H1 (cell line): ENCODE measurements at regions not wholly inside any gene's neighbourhood (a gene's known extent, or its start where the extent isn't known, plus 50 kb on each side); places are given as distances from the start of the nearest gene placed in this dataset.

ENCODE experiments used
- CTCF ChIA-PET: fragments of 300-600 bp; sonication (Branson Sonifier 250); formaldehyde crosslinking; loops from one replicate; lab custom pipeline; 2021; ENCODE audit not compliant: partially characterized antibody; lab: Charles Lee
- POLR2A ChIA-PET: fragments of 300-600 bp; sonication (Branson Sonifier 250); formaldehyde crosslinking; loops from one replicate; lab custom pipeline; 2021; ENCODE audit warnings: inconsistent platforms; ENCODE audit not compliant: partially characterized antibody; lab: Charles Lee
- DNase-seq, 2 experiments: peaks; one replicate each; pipeline versions ENCODE4 v3.0.0 to v3.0.0-alpha.2; 2010 to 2022; ENCODE audit warnings: low spot score in 2 of 2, low read depth in 1 of 2, mixed read lengths in 1 of 2
- FAIRE-seq: peaks from 2 replicates; lab custom pipeline; 2011; peaks lifted over from hg19 to GRCh38; lab: Jason Lieb, UNC
- H2AFZ ChIP-seq: 2 replicates; pipeline ENCODE4 v1.8.1; 2012; ENCODE audit warnings: low read length, inconsistent platforms
- H2AK5ac ChIP-seq: 2 replicates; pipeline ENCODE4 v1.6.1; 2013; ENCODE audit warnings: low read depth, low read length
- H2BK120ac ChIP-seq: replicated peaks from 2 replicates; pipeline ENCODE3; 2013; ENCODE audit warnings: low read depth, low read length, inconsistent platforms
- H2BK12ac ChIP-seq: 2 replicates; pipeline ENCODE4 v1.6.1; 2013; ENCODE audit warnings: low read depth, low read length
- H2BK15ac ChIP-seq: 2 replicates; pipeline ENCODE4 v1.6.1; 2013; ENCODE audit warnings: low read length
- H2BK20ac ChIP-seq: 2 replicates; pipeline ENCODE4 v1.6.1; 2013; ENCODE audit warnings: low read length
- H2BK5ac ChIP-seq: 2 replicates; pipeline ENCODE4 v1.6.1; 2013; ENCODE audit warnings: low read depth, low read length
- H3K14ac ChIP-seq: 2 replicates; pipeline ENCODE4 v1.6.1; 2013; ENCODE audit warnings: inconsistent platforms; ENCODE audit not compliant: insufficient read length
- H3K18ac ChIP-seq: 2 replicates; pipeline ENCODE4 v1.6.1; 2013; ENCODE audit warnings: low read length; ENCODE audit errors: extremely low read depth
- H3K23ac ChIP-seq: 2 replicates; pipeline ENCODE4 v1.6.1; 2013; ENCODE audit warnings: inconsistent platforms; ENCODE audit not compliant: insufficient read length
- H3K23me2 ChIP-seq: 2 replicates; pipeline ENCODE4 v1.6.1; 2013; ENCODE audit warnings: low read depth, low read length
- H3K27ac ChIP-seq: 2 replicates; pipeline ENCODE4 v1.6.1; 2011; ENCODE audit warnings: low read depth, low read length, inconsistent platforms
- H3K27me3 ChIP-seq, 4 experiments: replicated peaks in 1 of 4; 1 replicate in 1 of 4; 2 replicates in 3 of 4; pipeline versions ENCODE4 v1.6.1 to v1.8.1; 2011 to 2013; ENCODE audit warnings: low read length in 3 of 4, mild to moderate bottlenecking in 3 of 4, inconsistent platforms in 2 of 4, mixed read lengths in 2 of 4, moderate library complexity in 1 of 4; ENCODE audit not compliant: control insufficient read depth in 3 of 4, insufficient read depth in 3 of 4; ENCODE audit errors: extremely low read depth in 1 of 4
- H3K36me3 ChIP-seq, 4 experiments: 2 replicates each; pipeline versions ENCODE4 v1.6.1 to v1.8.1; 2011 to 2013; ENCODE audit warnings: mild to moderate bottlenecking in 4 of 4, low read length in 3 of 4, moderate library complexity in 2 of 4, control low read depth in 1 of 4, inconsistent platforms in 1 of 4; ENCODE audit not compliant: insufficient read depth in 4 of 4, control insufficient read depth in 2 of 4
- H3K4ac ChIP-seq: replicated peaks from 2 replicates; pipeline ENCODE3; 2013; ENCODE audit warnings: low read length, low read depth, mixed read lengths, inconsistent platforms; ENCODE audit not compliant: insufficient read length
- H3K4me1 ChIP-seq, 4 experiments: replicated peaks in 1 of 4; 1 replicate in 1 of 4; 2 replicates in 3 of 4; pipeline versions ENCODE4 v1.6.1 to v1.8.1; 2011 to 2013; ENCODE audit warnings: low read length in 3 of 4, inconsistent platforms in 2 of 4, mixed read lengths in 1 of 4; ENCODE audit not compliant: insufficient read depth in 4 of 4, control insufficient read depth in 3 of 4
- H3K4me2 ChIP-seq, 2 experiments: 2 replicates each; pipeline versions ENCODE4 v1.6.1 to v1.8.1; 2011 to 2013; ENCODE audit warnings: low read depth in 2 of 2, low read length in 2 of 2, control low read depth in 1 of 2, inconsistent platforms in 1 of 2, mild to moderate bottlenecking in 1 of 2; ENCODE audit not compliant: insufficient read depth in 1 of 2
- H3K4me3 ChIP-seq, 4 experiments: fragments of 200-600, 300-600 bp in 1 of 4; sonication (generic), shearing (Covaris generic), sonication (Bioruptor Twin) in 1 of 4; 2 replicates each; pipeline versions ENCODE4 v1.5.1 to v1.8.1; 2011 to 2016; ENCODE audit warnings: low read length in 4 of 4, low read depth in 3 of 4, control low read depth in 2 of 4, inconsistent platforms in 2 of 4, mild to moderate bottlenecking in 2 of 4, mixed read lengths in 1 of 4, moderate library complexity in 1 of 4; ENCODE audit not compliant: insufficient read depth in 2 of 4; ENCODE audit errors: extremely low read depth in 1 of 4
- H3K56ac ChIP-seq: replicated peaks from 2 replicates; pipeline ENCODE3; 2013; ENCODE audit warnings: low read depth, mild to moderate bottlenecking, mixed read lengths, low read length, inconsistent platforms; ENCODE audit not compliant: insufficient read length
- H3K79me1 ChIP-seq: 2 replicates; pipeline ENCODE4 v1.6.1; 2013; ENCODE audit warnings: low read depth, low read length, control low read depth
- H3K79me2 ChIP-seq, 2 experiments: 2 replicates each; pipeline versions ENCODE4 v1.6.1 to v1.8.1; 2012 to 2013; ENCODE audit warnings: low read length in 2 of 2, mild to moderate bottlenecking in 2 of 2, inconsistent platforms in 1 of 2; ENCODE audit not compliant: insufficient read depth in 2 of 2, control insufficient read depth in 1 of 2
- H3K9ac ChIP-seq, 4 experiments: replicated peaks in 1 of 4; 1 replicate in 1 of 4; 2 replicates in 3 of 4; pipeline versions ENCODE4 v1.6.1 to v1.8.1; 2011 to 2013; ENCODE audit warnings: low read depth in 3 of 4, low read length in 3 of 4, control low read depth in 2 of 4, mild to moderate bottlenecking in 2 of 4, moderate library complexity in 2 of 4, inconsistent platforms in 1 of 4; ENCODE audit errors: extremely low read depth in 1 of 4
- H3K9me3 ChIP-seq, 2 experiments: 2 replicates each; pipeline versions ENCODE4 v1.6.1 to v1.8.1; 2012 to 2013; ENCODE audit warnings: mild to moderate bottlenecking in 2 of 2, moderate library complexity in 2 of 2, control low read depth in 1 of 2, inconsistent platforms in 1 of 2, low read depth in 1 of 2, low read length in 1 of 2, mixed read lengths in 1 of 2; ENCODE audit not compliant: insufficient read depth in 2 of 2
- H4K20me1 ChIP-seq, 2 experiments: replicated peaks in 1 of 2; 2 replicates each; pipeline versions ENCODE3 to v1.8.1; 2011 to 2013; ENCODE audit warnings: inconsistent platforms in 2 of 2, low read length in 2 of 2, mild to moderate bottlenecking in 1 of 2; ENCODE audit not compliant: insufficient read depth in 2 of 2, control insufficient read depth in 1 of 2
- H4K5ac ChIP-seq: 2 replicates; pipeline ENCODE4 v1.6.1; 2013; ENCODE audit warnings: low read length, low read depth, mixed read lengths, inconsistent platforms; ENCODE audit not compliant: insufficient read length
- H4K8ac ChIP-seq: 2 replicates; pipeline ENCODE4 v1.8.0; 2013; ENCODE audit warnings: mild to moderate bottlenecking, moderate library complexity, low read length, inconsistent platforms; ENCODE audit not compliant: insufficient read depth; ENCODE audit errors: extremely low read depth
- H4K91ac ChIP-seq: replicated peaks from 2 replicates; pipeline ENCODE3; 2013; ENCODE audit warnings: low read length, mixed read lengths, inconsistent platforms; ENCODE audit not compliant: insufficient read length
- JUN ChIP-seq: IDR thresholded peaks from 2 replicates; pipeline ENCODE4 v1.6.1; 2011; ENCODE audit warnings: low read depth, mild to moderate bottlenecking, improper control_type of control experiment, low read length
- KDM4A ChIP-seq: IDR thresholded peaks from one replicate; pipeline ENCODE4 v1.7.1; 2012; ENCODE audit warnings: low read depth, mild to moderate bottlenecking, moderate library complexity, low read length, inconsistent platforms; ENCODE audit not compliant: severe bottlenecking
- POLR2A ChIP-seq, 2 experiments: IDR thresholded peaks; 1 replicate in 1 of 2; 2 replicates in 1 of 2; pipeline ENCODE4 v1.6.1; 2011; ENCODE audit warnings: low read depth in 2 of 2, low read length in 2 of 2, mild to moderate bottlenecking in 2 of 2; ENCODE audit errors: control extremely low read depth in 1 of 2
- RFX5 ChIP-seq: IDR thresholded peaks from 2 replicates; pipeline ENCODE4 v1.6.1; 2011; ENCODE audit warnings: low read depth, low read length, improper control_type of control experiment, borderline replicate concordance
- TAF1 ChIP-seq: IDR thresholded peaks from 2 replicates; pipeline ENCODE4 v1.6.1; 2011; ENCODE audit warnings: mild to moderate bottlenecking, low read depth, low read length
- WGBS, 2 experiments: shearing (Covaris generic) in 1 of 2; methylation state at CpG; one replicate each; pipeline versions ENCODE4 v1.1.6 to v1.1.7; 2013 to 2015; ENCODE audit warnings: low lambda C conversion rate in 2 of 2, mixed read lengths in 2 of 2, inconsistent platforms in 1 of 2, low coverage in 1 of 2, missing lambda C conversion rate in 1 of 2; ENCODE audit not compliant: insufficient replicate concordance in 2 of 2, insufficient coverage in 1 of 2, insufficient read length in 1 of 2; ENCODE audit errors: extremely low coverage in 1 of 2, missing lambda C conversion rate in 1 of 2; 5-methylcytosine and 5-hydroxymethylcytosine counted together

GRCh38 chr9:135006911-135007570 lies 80.4 kb upstream of the OLFM1 start:
- Histone ChIP-seq H3K27ac (no peak overlapping the region), H3K4me3 (no peak overlapping the region), H2BK120ac (no peak overlapping the region), H3K23me2 (peaks cover 4% of the 10 kb centered on the region; the same call in 1 of the 2 replicates), H3K79me2 (no peaks in the 10 kb centered on the region), H3K4me2 (no peak overlapping the region), H4K20me1 (no peaks in the 10 kb centered on the region), H2AK5ac (no peak overlapping the region)
- DNase-seq: no peak
- CTCF ChIA-PET: interaction anchor here (0.8 to 1.5 kb wide), 5 partner anchors 24 to 404 kb away, joined by 3 to 4 read pairs (median 3); no protein-coding TSS in a partner anchor
- FAIRE-seq: no peak
- 91% methylated on average over 13 of the region's 19 CpGs; no CpG with 5 or more reads in 1 of the 2 experiments for WGBS, 2 experiments
- TF ChIP-seq KDM4A (no peak), TAF1 (no peak), POLR2A (IDR thresholded peaks at IDR 0.05; ENCODE audit: control extremely low read depth in 1 of 2, low read depth in 2 of 2, low read length in 2 of 2) (no peak), JUN (no peak), RFX5 (no peak)
- TF ChIP-seq, all 59 proteins: peak for 0
- no peaks in the 10 kb centered on the region for H3K4me1 ChIP-seq
- H2BK12ac ChIP-seq: no peak overlapping the region
- H2BK15ac ChIP-seq: no peak overlapping the region
- H4K5ac ChIP-seq: no peak overlapping the region
- no peaks in the 10 kb centered on the region for H3K36me3 ChIP-seq
- H3K4ac ChIP-seq: no peak overlapping the region
- H3K23ac ChIP-seq: no peak overlapping the region
- H3K9ac ChIP-seq: no peak overlapping the region
- peaks cover 16 to 17% of the 10 kb centered on the region in 2 experiments for H3K9me3 ChIP-seq
- H4K91ac ChIP-seq: no peak overlapping the region
- no peak overlapping the region for H2BK20ac ChIP-seq
- H4K8ac ChIP-seq: no peak overlapping the region; the same call in 1 of the 2 replicates
- H3K27me3 ChIP-seq: no peaks in the 10 kb centered on the region
- no peak overlapping the region for H3K56ac ChIP-seq
- POLR2A ChIA-PET: interaction anchor here (0.6 kb wide), 1 partner anchor 487 kb away, joined by 3 read pairs; no protein-coding TSS in a partner anchor
- H2BK5ac ChIP-seq: no peak overlapping the region
- no peak overlapping the region for H3K14ac ChIP-seq
- H3K18ac ChIP-seq: no peak overlapping the region
- H2AFZ ChIP-seq: no peak overlapping the region
- H3K79me1 ChIP-seq: no peaks in the 10 kb centered on the region
